Dendritic cell treated with granulocyte-macrophage colony-stimulating factor and Interleukin-4, amounts not matched to agents 40 ng/mL and 50 ng/mL, for 4 days (primary cell): ENCODE measurements at regions not wholly inside any gene's neighbourhood (a gene's known extent, or its start where the extent isn't known, plus 50 kb on each side); places are given as distances from the start of the nearest gene placed in this dataset.

Source experiments
- H3K27ac Mint-ChIP-seq: one replicate; pipeline ENCODE4 v1.8.0; 2022; ENCODE audit warnings: mild to moderate bottlenecking, mixed read lengths
- H3K27me3 Mint-ChIP-seq: one replicate; pipeline ENCODE4 v1.8.0; 2022; ENCODE audit warnings: mild to moderate bottlenecking, mixed read lengths
- H3K36me3 Mint-ChIP-seq: one replicate; pipeline ENCODE4 v1.8.0; 2022; ENCODE audit warnings: low read depth, mixed read lengths
- H3K4me1 Mint-ChIP-seq: one replicate; pipeline ENCODE4 v1.8.0; 2022; ENCODE audit warnings: low read depth, mixed read lengths
- H3K4me3 Mint-ChIP-seq: one replicate; pipeline ENCODE4 v1.8.0; 2022; ENCODE audit warnings: mild to moderate bottlenecking, moderate library complexity, mixed read lengths
- H3K9me3 Mint-ChIP-seq: one replicate; pipeline ENCODE4 v1.8.0; 2022; ENCODE audit warnings: mixed read lengths
- intact Hi-C: fragments of 100-400 bp; cut with micrococcal nuclease; formaldehyde crosslinking; loops from one replicate; pipeline ENCODE4 v1.15.0; 2022

DNA sequence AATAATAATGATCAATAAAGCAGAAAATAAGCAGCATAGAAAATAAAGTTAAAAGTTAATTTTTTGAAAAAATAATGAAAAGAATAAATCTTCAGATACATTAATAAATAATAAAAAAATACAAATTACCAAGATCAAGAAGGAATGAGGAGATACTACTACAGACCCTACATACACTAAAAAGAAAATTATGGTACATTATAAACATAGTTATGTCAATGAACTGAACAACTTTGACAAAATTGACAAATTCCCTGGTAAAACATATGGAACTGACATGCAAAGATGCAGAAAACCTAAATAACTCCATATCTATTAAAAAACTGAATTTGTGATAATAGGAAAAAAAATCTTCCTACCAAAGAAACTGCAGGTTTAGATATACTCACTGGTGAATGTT is 456.7 kb downstream of the PMP22 start:
- Mint-ChIP-seq H3K36me3 (no peaks in the 10 kb centered on the region), H3K27ac (no peak overlapping the region), H3K9me3 (peaks cover 8% of the 10 kb centered on the region), H3K27me3 (no peaks in the 10 kb centered on the region), H3K4me1 (peaks cover 9% of the 10 kb centered on the region), H3K4me3 (no peak overlapping the region)
- intact Hi-C loops, result loop anchor here (10.0 kb wide), 1 partner anchor 594 kb away; no protein-coding TSS in a partner anchor

DNA sequence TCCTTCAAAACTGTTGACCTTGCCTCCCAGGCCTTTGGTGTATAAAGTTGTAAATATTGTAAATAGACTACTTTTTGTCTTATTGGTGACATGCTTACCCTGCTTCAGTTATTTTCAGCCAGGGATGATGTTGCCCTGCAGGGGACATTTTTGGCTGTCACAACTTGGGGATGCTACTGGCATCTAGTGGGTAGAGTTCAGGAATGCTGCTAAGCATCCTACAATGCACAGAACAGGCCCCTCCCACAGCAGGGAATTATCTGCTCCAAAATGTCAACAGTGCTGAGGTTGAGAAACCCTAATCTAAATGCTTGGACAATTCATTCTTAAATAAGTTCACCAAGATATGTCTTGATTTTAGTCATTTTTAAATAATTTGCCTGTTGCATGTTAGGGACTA is 459.8 kb downstream of the PMP22 start:
- intact Hi-C loops, result loop anchor here (10.0 kb wide), 1 partner anchor 591 kb away; no protein-coding TSS in a partner anchor
- H3K4me1 Mint-ChIP-seq, result peaks cover 8% of the 10 kb centered on the region
- peaks cover 15% of the 10 kb centered on the region for H3K9me3 Mint-ChIP-seq
- H3K36me3 Mint-ChIP-seq, result no peaks in the 10 kb centered on the region
- H3K27me3 Mint-ChIP-seq, result no peaks in the 10 kb centered on the region
- no peak overlapping the region for H3K4me3 Mint-ChIP-seq
- no peak overlapping the region for H3K27ac Mint-ChIP-seq

DNA sequence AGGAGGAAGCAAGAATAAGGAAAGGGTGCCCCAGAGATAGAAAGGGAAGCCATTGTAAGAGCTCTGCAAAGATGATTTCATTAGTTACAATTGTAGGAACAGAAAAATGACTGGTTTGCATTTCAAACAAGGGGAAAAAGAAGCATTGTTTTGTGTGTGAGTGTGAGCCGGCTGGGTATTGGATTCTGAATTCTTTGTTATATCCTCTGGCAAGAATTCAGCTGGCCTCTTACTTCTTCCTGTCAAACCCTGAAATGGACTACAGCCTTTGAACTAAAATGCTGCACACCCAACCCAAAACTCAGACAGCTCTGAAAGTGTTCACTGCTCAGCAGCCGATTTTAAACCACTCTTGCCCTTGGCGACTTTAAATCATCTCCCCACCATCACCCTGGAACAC is 461.3 kb downstream of the PMP22 start:
- intact Hi-C loops, result loop anchor here (10.0 kb wide), 1 partner anchor 589 kb away; no protein-coding TSS in a partner anchor
- Mint-ChIP-seq H3K4me1 (peaks cover 8% of the 10 kb centered on the region), H3K27me3 (no peaks in the 10 kb centered on the region), H3K9me3 (peaks cover 18% of the 10 kb centered on the region), H3K27ac (no peak overlapping the region), H3K4me3 (no peak overlapping the region), H3K36me3 (no peaks in the 10 kb centered on the region)

DNA sequence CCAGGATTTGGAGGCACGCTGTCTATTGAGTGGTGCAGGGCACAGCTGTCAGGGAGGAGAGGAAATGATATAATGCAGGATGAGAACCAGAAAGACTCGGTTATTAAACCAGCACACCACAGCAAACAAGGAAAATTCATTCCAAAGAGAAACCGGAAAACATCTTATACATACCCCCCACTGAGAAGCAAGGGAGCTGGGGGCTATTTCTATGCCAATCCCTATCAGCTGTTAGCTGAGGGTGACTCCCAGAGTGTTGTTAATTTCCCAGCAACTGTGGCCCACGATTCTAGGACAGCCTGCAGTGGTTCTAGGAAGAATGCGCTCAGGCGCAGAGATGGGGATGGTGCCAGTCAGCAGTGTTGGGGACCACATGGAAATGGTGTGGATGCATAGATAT is 467.3 kb downstream of the PMP22 start:
- Mint-ChIP-seq H3K36me3 (no peaks in the 10 kb centered on the region), H3K27me3 (no peaks in the 10 kb centered on the region), H3K9me3 (peaks cover 10% of the 10 kb centered on the region), H3K4me3 (no peak overlapping the region), H3K27ac (no peak overlapping the region), H3K4me1 (peaks cover 15% of the 10 kb centered on the region)
- intact Hi-C loops, result no loop called here

DNA sequence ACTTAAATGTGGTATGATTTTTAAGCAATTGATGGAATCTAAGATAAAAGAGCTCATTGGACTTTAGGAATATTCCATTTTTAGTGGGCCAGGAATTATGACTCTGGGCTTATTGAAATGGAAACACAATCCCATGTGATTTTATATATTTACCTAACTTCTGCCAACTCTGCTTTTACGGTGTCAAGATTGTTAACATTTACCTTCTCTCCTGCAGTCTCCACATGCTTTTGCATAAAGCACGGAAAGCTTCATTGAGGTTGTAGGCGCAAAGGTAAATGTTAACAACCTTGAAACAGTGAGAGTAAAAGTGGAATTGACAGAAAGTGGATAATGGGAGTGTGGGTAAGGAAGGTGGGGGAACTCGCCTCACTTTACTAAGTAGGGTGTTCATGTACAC is 468.1 kb downstream of the PMP22 start:
- intact Hi-C loops, result no loop called here
- peaks cover 10% of the 10 kb centered on the region for H3K9me3 Mint-ChIP-seq
- H3K27ac Mint-ChIP-seq, result no peak overlapping the region
- H3K4me1 Mint-ChIP-seq, result peaks cover 15% of the 10 kb centered on the region
- no peaks in the 10 kb centered on the region for H3K27me3 Mint-ChIP-seq
- no peaks in the 10 kb centered on the region for H3K36me3 Mint-ChIP-seq
- H3K4me3 Mint-ChIP-seq, result no peak overlapping the region

DNA sequence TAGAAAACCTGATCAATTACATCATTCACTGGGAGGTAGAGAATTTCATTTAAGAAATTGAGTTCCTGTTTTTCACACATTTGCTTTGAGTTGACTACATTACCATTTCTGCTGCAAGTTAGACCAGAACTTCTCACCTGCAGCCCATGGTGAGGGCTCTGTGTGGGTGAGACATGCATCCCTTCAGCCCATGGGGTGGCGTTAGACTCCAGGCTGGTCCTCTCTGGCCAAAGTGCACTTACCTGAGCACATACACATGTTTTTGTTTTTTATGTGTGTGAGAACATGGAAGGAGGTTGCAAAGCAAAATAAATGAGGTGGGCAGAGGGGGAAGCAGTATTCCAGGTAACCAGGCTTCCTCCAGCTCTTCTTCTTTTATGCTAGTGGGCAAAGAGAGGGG is 470.2 kb downstream of the PMP22 start:
- no peaks in the 10 kb centered on the region for H3K36me3 Mint-ChIP-seq
- no peaks in the 10 kb centered on the region for H3K9me3 Mint-ChIP-seq
- H3K27me3 Mint-ChIP-seq, result peaks cover 2% of the 10 kb centered on the region
- H3K4me1 Mint-ChIP-seq, result peaks cover 27% of the 10 kb centered on the region
- intact Hi-C loops, result no loop called here
- H3K27ac Mint-ChIP-seq, result no peak overlapping the region
- no peak overlapping the region for H3K4me3 Mint-ChIP-seq

DNA sequence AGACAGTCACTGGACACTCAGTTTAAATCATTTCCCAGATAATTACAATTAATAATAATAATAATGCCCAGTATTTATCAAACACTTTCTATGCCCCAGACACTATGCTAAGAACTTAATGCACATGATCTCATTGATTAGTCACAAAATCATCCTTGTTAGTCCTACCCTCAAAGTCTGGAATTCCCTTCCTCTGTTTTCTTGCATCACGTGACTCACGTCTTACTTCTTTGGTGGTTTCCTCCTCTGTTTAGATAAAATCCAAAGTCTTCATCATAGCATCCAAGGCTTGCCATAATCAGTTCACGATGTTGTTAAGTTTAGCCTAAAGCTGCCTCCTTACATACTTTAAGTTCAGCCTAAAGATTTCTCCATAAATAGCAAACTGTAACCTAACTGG is 471.9 kb downstream of the PMP22 start:
- intact Hi-C loops, result no loop called here
- Mint-ChIP-seq H3K27me3 (peaks cover 2% of the 10 kb centered on the region), H3K4me3 (no peak overlapping the region), H3K4me1 (peaks cover 27% of the 10 kb centered on the region), H3K27ac (no peak overlapping the region), H3K36me3 (no peaks in the 10 kb centered on the region), H3K9me3 (no peaks in the 10 kb centered on the region)

DNA sequence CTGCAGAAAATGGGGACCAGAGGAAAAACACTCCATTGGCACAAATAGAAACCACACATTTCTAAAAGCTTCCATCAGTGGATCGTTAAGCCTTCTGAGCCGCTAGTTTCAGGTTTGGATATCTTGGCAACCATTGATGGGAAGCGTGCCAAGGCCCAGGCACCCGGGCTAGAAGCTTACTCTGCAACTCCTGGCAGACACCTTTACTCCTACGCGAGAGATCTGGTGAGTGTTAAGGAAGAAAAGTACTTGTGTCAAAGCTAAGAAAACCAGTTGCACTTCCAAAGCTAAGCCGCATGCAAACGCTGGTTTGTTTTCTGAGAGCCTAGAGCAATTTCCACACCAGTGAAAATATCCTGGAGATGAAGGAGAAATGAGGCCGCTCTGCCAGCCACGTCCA is 472.4 kb downstream of the PMP22 start:
- peaks cover 2% of the 10 kb centered on the region for H3K27me3 Mint-ChIP-seq
- no peaks in the 10 kb centered on the region for H3K36me3 Mint-ChIP-seq
- intact Hi-C loops, result no loop called here
- no peaks in the 10 kb centered on the region for H3K9me3 Mint-ChIP-seq
- H3K4me3 Mint-ChIP-seq, result no peak overlapping the region
- peaks cover 27% of the 10 kb centered on the region for H3K4me1 Mint-ChIP-seq
- H3K27ac Mint-ChIP-seq, result no peak overlapping the region

DNA sequence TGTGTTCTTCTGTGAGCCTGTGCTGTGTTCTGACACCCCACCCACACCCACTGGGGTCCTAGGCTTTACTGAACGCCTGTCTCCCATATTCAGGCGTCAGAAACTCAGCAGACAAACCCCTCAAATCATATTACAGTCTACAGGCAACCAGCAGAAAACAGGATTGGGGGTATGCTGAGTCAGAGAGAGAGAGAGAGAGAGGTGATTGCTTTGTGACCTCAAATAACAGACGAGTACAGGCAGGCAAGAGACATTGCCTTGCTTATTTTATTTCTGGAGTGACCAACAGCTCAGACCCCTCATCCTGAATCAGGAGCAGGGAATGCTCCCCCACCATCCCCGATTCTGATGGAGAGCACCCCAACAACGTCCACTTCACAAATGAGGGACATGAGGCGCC is 473.9 kb downstream of the PMP22 start:
- intact Hi-C loops, result no loop called here
- peaks cover 2% of the 10 kb centered on the region for H3K27me3 Mint-ChIP-seq
- no peaks in the 10 kb centered on the region for H3K36me3 Mint-ChIP-seq
- H3K27ac Mint-ChIP-seq, result no peak overlapping the region
- no peak overlapping the region for H3K4me3 Mint-ChIP-seq
- H3K9me3 Mint-ChIP-seq, result no peaks in the 10 kb centered on the region
- peaks cover 27% of the 10 kb centered on the region for H3K4me1 Mint-ChIP-seq

DNA sequence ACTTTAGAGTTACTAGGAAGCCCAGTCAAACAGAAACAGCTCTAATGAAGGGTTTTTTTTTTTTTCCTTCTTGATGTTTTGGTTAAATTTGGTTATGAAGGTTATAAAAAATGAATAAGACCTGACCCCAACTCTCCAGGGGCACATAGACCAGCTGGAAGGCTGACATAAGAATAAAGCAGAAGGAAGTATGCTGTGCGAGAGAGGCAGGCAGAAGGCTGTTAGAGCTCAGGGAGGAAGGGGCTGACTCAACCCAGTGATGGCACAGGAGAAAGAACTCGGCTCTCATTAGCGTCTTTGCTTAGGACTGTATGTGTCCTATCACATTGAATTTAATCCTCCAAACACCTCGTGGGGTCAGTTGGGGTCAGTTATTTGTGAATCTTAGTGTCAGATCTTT is 474.6 kb downstream of the PMP22 start:
- intact Hi-C loops, result no loop called here
- Mint-ChIP-seq H3K27ac (no peak overlapping the region), H3K4me1 (peaks cover 27% of the 10 kb centered on the region), H3K27me3 (peaks cover 2% of the 10 kb centered on the region), H3K4me3 (no peak overlapping the region), H3K9me3 (no peaks in the 10 kb centered on the region), H3K36me3 (no peaks in the 10 kb centered on the region)

DNA sequence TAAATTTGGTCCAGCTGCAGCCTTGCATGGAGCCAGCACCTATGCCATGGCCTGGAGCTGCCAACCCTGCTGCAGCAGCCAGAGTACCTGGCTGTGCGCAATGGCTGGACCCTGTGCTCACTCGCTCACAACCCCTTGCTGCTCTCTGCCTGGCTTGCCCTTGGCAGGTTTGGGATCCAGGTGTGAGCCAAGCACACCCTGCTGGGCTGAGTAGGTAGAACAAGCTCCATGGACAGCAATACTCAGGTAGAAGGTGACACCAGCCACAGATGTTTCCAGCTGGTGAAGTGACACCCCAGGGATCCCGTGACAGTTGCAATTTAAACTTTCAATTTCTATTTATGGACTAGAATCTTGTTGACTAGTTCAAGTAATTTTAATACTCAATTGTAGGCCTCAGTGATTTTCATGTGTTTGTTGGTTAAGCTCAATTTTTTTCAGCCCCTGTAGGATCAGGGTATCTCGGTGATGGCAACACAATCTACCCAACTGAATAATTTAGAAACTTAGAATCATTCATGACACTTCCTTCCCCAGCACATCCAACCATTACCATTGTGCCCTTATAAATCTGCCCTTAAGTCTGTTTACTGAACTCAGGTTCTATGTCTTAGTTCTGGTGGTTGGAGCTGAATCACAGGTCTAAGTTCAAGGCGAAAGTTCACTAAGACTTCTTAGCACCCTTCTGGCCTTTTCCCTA is 480.0 kb downstream of the PMP22 start:
- H3K4me3 Mint-ChIP-seq, result no peak overlapping the region
- H3K36me3 Mint-ChIP-seq, result no peaks in the 10 kb centered on the region
- no peaks in the 10 kb centered on the region for H3K9me3 Mint-ChIP-seq
- H3K27me3 Mint-ChIP-seq, result no peaks in the 10 kb centered on the region
- peaks cover 2% of the 10 kb centered on the region for H3K4me1 Mint-ChIP-seq
- no peak overlapping the region for H3K27ac Mint-ChIP-seq
- intact Hi-C loops, result no loop called here

DNA sequence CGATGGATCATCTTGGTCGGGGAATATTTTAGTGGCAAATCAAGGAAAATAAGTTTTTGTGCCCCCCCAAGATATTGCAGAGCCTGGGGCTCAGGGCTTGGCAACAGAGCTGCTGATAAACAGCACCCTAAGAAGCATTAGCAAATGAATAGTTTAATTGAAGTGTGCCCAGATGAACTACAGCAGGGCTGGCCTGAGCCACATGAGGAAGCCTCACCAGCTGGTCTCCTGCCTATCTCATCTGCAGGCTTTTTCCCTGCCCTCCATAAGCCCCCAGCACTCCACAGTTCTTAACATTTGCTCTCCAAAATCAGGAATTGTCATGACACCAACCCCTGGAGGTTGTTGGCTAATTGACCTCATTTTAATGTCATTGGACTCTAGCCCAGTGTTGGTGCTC is 480.2 kb downstream of the HS3ST3B1 start:
- Mint-ChIP-seq H3K27ac (no peak overlapping the region), H3K4me3 (no peak overlapping the region)
- intact Hi-C loops, result no loop called here

DNA sequence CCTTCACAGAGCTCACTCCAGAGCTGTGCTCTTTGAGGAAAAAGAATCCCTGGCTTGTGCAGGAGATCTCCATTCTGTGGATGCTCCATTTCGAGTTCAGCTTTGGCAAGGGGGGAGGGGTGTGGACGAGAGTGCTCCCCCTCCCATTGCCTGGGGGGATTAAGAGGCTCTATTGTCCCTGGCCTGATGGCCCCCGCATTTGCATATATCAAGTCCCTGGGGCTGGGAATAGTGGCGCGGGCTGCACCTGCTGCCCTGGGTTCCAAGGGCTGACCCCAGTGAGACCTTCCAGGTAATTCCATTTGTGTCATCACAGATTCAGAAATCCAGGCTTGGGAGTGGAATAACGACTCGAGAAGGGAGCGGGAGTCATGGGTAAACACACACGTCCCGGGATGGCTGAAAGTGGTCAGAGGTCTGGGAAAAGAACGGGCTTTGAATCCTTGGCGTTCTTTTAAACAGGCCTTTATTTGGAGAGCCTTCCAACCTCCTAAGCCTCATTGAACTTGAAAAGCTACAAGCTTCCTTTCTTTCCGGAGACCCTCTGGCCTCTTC is 479.3 kb downstream of the HS3ST3B1 start:
- H3K4me1 Mint-ChIP-seq, result peaks cover 21% of the 10 kb centered on the region
- intact Hi-C loops, result no loop called here
- H3K9me3 Mint-ChIP-seq, result no peaks in the 10 kb centered on the region
- no peaks in the 10 kb centered on the region for H3K36me3 Mint-ChIP-seq
- H3K27me3 Mint-ChIP-seq, result no peaks in the 10 kb centered on the region
- H3K4me3 Mint-ChIP-seq, result no peak overlapping the region
- H3K27ac Mint-ChIP-seq, result no peak overlapping the region

More for the DNA sequence above, 480.2 kb downstream of the HS3ST3B1 start:
- H3K36me3 Mint-ChIP-seq, result no peaks in the 10 kb centered on the region
- no peaks in the 10 kb centered on the region for H3K27me3 Mint-ChIP-seq
- no peaks in the 10 kb centered on the region for H3K9me3 Mint-ChIP-seq
- peaks cover 14% of the 10 kb centered on the region for H3K4me1 Mint-ChIP-seq

DNA sequence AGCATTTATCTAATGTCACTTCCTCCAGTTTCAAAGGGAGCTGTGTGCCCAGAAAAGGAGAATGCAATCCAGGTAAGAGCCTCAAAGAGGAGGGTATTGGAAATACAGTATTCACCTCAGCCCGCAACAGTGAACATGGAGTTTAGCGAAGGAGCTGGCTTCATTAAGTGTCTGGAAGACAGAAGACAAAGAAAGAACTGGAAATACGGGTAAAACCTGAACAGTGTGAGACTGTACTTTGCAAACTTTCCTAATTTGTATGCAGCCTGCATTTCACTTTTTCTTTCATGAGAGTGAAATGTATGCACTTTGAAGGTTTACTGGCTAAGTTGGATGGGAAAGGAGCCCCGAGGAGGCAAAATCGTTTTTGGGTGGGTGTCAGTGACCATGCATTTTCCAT is 478.4 kb downstream of the HS3ST3B1 start:
- peaks cover 21% of the 10 kb centered on the region for H3K4me1 Mint-ChIP-seq

DNA sequence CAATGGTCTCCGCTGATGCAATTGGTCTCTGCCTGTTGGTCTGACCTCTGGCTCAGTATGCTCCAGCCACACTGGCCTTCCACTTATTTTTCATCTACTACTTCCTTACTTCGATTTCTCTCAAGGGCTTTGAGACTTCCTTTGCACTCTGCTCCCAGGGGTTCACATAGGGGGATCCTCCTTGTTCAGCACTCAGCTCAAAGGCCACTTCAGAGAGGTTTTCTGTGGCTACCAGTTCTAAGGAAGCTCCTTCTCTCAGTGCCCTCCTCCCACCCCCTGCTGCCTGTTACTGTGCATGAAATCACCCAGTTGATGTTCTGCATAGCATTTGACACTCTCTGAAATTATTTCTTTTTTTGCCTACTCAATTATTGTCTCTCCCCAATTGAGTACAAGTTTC is 476.4 kb downstream of the HS3ST3B1 start:
- Mint-ChIP-seq H3K4me1 (peaks cover 33% of the 10 kb centered on the region), H3K4me3 (no peak overlapping the region), H3K27ac (peak overlapping the region; percentile 61), H3K36me3 (peaks cover 6% of the 10 kb centered on the region), H3K27me3 (no peaks in the 10 kb centered on the region), H3K9me3 (peaks cover 9% of the 10 kb centered on the region)
- intact Hi-C loops, result loop anchor here (5.0 kb wide), 1 partner anchor 40 kb away; no protein-coding TSS in a partner anchor

More for the DNA sequence above, 478.4 kb downstream of the HS3ST3B1 start:
- no peak overlapping the region for H3K27ac Mint-ChIP-seq
- H3K36me3 Mint-ChIP-seq, result peaks cover 5% of the 10 kb centered on the region
- peaks cover 6% of the 10 kb centered on the region for H3K9me3 Mint-ChIP-seq
- intact Hi-C loops, result loop anchor here (5.0 kb wide), 1 partner anchor 42 kb away; no protein-coding TSS in a partner anchor
- H3K4me3 Mint-ChIP-seq, result no peak overlapping the region
- no peaks in the 10 kb centered on the region for H3K27me3 Mint-ChIP-seq
